ENCODE measurements at regions not wholly inside any gene's neighbourhood (a gene's known extent, or its start where the extent isn't known, plus 50 kb on each side); places are given as distances from the start of the nearest gene placed in this dataset.

DNA sequence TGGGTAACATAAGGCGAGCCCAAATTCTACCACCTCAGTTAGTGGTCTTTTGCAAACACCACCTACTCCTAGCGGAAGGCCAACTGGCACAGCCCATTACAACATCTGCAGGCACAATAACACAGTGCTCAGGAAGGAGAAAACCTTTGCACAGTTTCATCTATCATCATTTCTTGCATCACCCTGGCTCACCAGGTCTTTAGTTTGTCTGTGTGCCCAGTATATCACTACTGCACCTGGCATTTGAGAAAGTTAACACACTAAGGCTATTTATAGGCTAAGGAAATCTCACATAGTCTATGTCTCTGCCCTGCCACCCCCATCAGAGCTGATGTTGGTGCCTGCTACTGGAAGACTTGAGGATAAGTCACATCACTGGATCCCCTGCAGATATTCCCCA lies 484.0 kb downstream of the SATB2 start:
- Histone ChIP-seq H3K27ac (ENCODE audit: low read depth in 1 of 2, low read length in 2 of 2) (no peak overlapping the region), H3K36me3 (ENCODE audit: control insufficient read depth in 4 of 4, insufficient read depth in 3 of 4, low read depth in 1 of 4, low read length in 3 of 4) (no peaks in the 10 kb centered on the region), H3K9ac (ENCODE audit: low read depth in 1 of 2, low read length in 2 of 2) (no peak overlapping the region), H3K4me3 (ENCODE audit: low read depth in 1 of 3, low read length in 3 of 3) (no peak overlapping the region), H3K4me1 (ENCODE audit: control insufficient read depth in 4 of 4, insufficient read depth in 4 of 4, low read length in 3 of 4) (no peaks in the 10 kb centered on the region), H3K27me3 (ENCODE audit: control insufficient read depth in 4 of 4, insufficient read depth in 4 of 4, low read length in 3 of 4) (no peaks in the 10 kb centered on the region), H3K9me3 (ENCODE audit: control insufficient read depth in 4 of 4, low read length in 3 of 4) (peaks cover 3 to 13% (median 3%) of the 10 kb centered on the region in 4 donors)
- DNase-seq (ENCODE audit: low spot score) = no peak
- 65% methylated on average over 2 of the region's 2 CpGs for WGBS
- TF ChIP-seq SP1 (IDR thresholded peaks at IDR 0.05) = no peak
- TF ChIP-seq, protein P1, sequence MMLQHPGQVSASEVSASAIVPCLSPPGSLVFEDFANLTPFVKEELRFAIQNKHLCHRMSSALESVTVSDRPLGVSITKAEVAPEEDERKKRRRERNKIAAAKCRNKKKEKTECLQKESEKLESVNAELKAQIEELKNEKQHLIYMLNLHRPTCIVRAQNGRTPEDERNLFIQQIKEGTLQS (IDR thresholded peaks at IDR 0.05) = no peak
- TF ChIP-seq, protein P2, sequence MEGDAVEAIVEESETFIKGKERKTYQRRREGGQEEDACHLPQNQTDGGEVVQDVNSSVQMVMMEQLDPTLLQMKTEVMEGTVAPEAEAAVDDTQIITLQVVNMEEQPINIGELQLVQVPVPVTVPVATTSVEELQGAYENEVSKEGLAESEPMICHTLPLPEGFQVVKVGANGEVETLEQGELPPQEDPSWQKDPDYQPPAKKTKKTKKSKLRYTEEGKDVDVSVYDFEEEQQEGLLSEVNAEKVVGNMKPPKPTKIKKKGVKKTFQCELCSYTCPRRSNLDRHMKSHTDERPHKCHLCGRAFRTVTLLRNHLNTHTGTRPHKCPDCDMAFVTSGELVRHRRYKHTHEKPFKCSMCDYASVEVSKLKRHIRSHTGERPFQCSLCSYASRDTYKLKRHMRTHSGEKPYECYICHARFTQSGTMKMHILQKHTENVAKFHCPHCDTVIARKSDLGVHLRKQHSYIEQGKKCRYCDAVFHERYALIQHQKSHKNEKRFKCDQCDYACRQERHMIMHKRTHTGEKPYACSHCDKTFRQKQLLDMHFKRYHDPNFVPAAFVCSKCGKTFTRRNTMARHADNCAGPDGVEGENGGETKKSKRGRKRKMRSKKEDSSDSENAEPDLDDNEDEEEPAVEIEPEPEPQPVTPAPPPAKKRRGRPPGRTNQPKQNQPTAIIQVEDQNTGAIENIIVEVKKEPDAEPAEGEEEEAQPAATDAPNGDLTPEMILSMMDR (IDR thresholded peaks at IDR 0.05; ENCODE audit: low read depth, low read length, missing input control) = no peak
- TF ChIP-seq GABPA (IDR thresholded peaks at IDR 0.05 in 1 of 2, conservative IDR thresholded peaks at IDR 0.05 in 1 of 2) = no peak
- TF ChIP-seq JUND (IDR thresholded peaks at IDR 0.05) = no peak
- no peak for TF ChIP-seq EGR1 (IDR thresholded peaks at IDR 0.05; ENCODE audit: low read depth in 2 of 2)
- no peak for TF ChIP-seq HNF4A (conservative IDR thresholded peaks at IDR 0.05)
- no peak for TF ChIP-seq RXRA (IDR thresholded peaks at IDR 0.05)
- TF ChIP-seq, protein P3, sequence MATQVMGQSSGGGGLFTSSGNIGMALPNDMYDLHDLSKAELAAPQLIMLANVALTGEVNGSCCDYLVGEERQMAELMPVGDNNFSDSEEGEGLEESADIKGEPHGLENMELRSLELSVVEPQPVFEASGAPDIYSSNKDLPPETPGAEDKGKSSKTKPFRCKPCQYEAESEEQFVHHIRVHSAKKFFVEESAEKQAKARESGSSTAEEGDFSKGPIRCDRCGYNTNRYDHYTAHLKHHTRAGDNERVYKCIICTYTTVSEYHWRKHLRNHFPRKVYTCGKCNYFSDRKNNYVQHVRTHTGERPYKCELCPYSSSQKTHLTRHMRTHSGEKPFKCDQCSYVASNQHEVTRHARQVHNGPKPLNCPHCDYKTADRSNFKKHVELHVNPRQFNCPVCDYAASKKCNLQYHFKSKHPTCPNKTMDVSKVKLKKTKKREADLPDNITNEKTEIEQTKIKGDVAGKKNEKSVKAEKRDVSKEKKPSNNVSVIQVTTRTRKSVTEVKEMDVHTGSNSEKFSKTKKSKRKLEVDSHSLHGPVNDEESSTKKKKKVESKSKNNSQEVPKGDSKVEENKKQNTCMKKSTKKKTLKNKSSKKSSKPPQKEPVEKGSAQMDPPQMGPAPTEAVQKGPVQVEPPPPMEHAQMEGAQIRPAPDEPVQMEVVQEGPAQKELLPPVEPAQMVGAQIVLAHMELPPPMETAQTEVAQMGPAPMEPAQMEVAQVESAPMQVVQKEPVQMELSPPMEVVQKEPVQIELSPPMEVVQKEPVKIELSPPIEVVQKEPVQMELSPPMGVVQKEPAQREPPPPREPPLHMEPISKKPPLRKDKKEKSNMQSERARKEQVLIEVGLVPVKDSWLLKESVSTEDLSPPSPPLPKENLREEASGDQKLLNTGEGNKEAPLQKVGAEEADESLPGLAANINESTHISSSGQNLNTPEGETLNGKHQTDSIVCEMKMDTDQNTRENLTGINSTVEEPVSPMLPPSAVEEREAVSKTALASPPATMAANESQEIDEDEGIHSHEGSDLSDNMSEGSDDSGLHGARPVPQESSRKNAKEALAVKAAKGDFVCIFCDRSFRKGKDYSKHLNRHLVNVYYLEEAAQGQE (IDR thresholded peaks at IDR 0.05) = no peak
- TF ChIP-seq YY1 (IDR thresholded peaks at IDR 0.05) = no peak
- TF ChIP-seq, protein P4, sequence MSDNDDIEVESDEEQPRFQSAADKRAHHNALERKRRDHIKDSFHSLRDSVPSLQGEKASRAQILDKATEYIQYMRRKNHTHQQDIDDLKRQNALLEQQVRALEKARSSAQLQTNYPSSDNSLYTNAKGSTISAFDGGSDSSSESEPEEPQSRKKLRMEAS (IDR thresholded peaks at IDR 0.05) = no peak
- TF ChIP-seq, protein P5, sequence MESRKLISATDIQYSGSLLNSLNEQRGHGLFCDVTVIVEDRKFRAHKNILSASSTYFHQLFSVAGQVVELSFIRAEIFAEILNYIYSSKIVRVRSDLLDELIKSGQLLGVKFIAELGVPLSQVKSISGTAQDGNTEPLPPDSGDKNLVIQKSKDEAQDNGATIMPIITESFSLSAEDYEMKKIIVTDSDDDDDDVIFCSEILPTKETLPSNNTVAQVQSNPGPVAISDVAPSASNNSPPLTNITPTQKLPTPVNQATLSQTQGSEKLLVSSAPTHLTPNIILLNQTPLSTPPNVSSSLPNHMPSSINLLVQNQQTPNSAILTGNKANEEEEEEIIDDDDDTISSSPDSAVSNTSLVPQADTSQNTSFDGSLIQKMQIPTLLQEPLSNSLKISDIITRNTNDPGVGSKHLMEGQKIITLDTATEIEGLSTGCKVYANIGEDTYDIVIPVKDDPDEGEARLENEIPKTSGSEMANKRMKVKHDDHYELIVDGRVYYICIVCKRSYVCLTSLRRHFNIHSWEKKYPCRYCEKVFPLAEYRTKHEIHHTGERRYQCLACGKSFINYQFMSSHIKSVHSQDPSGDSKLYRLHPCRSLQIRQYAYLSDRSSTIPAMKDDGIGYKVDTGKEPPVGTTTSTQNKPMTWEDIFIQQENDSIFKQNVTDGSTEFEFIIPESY (IDR thresholded peaks at IDR 0.05) = no peak
- no peak for TF ChIP-seq TAF1 (conservative IDR thresholded peaks at IDR 0.05)
- TF ChIP-seq NR2F2 (IDR thresholded peaks at IDR 0.05) = no peak
- no peak for TF ChIP-seq RAD21 (IDR thresholded peaks at IDR 0.05)
- TF ChIP-seq FOXA2 (IDR thresholded peaks at IDR 0.05) = no peak

DNA sequence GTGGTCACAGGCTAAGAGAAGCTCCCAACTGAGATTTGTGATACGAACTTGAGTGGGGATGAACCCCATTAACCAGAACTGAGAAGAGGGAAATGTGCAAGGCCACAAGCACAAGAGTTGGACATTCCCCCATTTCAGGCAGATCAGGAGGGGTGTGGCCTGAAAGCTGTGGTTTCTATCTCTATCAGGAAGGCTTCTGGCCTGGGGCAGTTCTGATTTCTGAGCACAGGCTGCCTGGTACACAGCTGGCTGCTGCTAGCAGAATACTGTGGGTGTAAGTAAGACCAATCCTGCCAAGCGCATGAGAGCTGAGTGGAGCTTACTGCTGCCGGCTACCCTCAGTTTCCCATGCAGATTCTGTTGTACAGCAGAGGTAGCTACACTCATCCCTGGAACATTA lies 484.6 kb downstream of the SATB2 start:
- Histone ChIP-seq H3K4me3 (ENCODE audit: low read depth in 1 of 3, low read length in 3 of 3) (no peak overlapping the region), H3K36me3 (ENCODE audit: control insufficient read depth in 4 of 4, insufficient read depth in 3 of 4, low read depth in 1 of 4, low read length in 3 of 4) (no peaks in the 10 kb centered on the region), H3K4me1 (ENCODE audit: control insufficient read depth in 4 of 4, insufficient read depth in 4 of 4, low read length in 3 of 4) (no peaks in the 10 kb centered on the region), H3K9ac (ENCODE audit: low read depth in 1 of 2, low read length in 2 of 2) (no peak overlapping the region), H3K27me3 (ENCODE audit: control insufficient read depth in 4 of 4, insufficient read depth in 4 of 4, low read length in 3 of 4) (no peaks in the 10 kb centered on the region), H3K9me3 (ENCODE audit: control insufficient read depth in 4 of 4, low read length in 3 of 4) (peaks cover 3 to 13% (median 3%) of the 10 kb centered on the region in 4 donors), H3K27ac (ENCODE audit: low read depth in 1 of 2, low read length in 2 of 2) (no peak overlapping the region)
- WGBS = 63% methylated on average over 3 of the region's 3 CpGs
- TF ChIP-seq RAD21 (IDR thresholded peaks at IDR 0.05) (no peak), NR2F2 (IDR thresholded peaks at IDR 0.05) (no peak), HNF4G (IDR thresholded peaks at IDR 0.05) (no peak)
- TF ChIP-seq, protein P4 (IDR thresholded peaks at IDR 0.05) = no peak
- TF ChIP-seq, protein P5 (IDR thresholded peaks at IDR 0.05) = no peak
- no peak for DNase-seq (ENCODE audit: low spot score)

All from liver (tissue), 8 donors.